ENCODE measurements at regions not wholly inside any gene's neighbourhood (a gene's known extent, or its start where the extent isn't known, plus 50 kb on each side); places are given as distances from the start of the nearest gene placed in this dataset.
"Not testable (repeated sequence)": the region's sequence is repeated elsewhere in the genome, so short reads cannot be mapped to it uniquely, and the experiment has no call there.

GRCh38 chr17:70375813-70376770, 206.8 kb downstream of the KCNJ2 start:
- no peaks in the 10 kb centered on the region for H3K36me3 ChIP-seq (ENCODE audit: insufficient read depth, low read length)
- H3K9ac ChIP-seq (ENCODE audit: insufficient read length) = no peak overlapping the region
- H3K9me3 ChIP-seq (ENCODE audit: low read depth, low read length) = no peaks in the 10 kb centered on the region
- no peak for TF ChIP-seq POLR2AphosphoS5 (IDR thresholded peaks at IDR 0.05; ENCODE audit: borderline replicate concordance, low read depth, low read length)
- no peak for TF ChIP-seq EZH2 (IDR thresholded peaks at IDR 0.05)
- TF ChIP-seq FOXP2 (optimal IDR thresholded peaks at IDR 0.05; ENCODE audit: control extremely low read depth, extremely low read length, insufficient read depth) = no peak
- no peak overlapping the region for H3K4me3 ChIP-seq
- H3K27ac ChIP-seq = no peak overlapping the region
- DNase-seq (ENCODE audit: low read depth, low spot score) = no peak

- Histone ChIP-seq H3K27ac (no peak overlapping the region), H3K9me3 (ENCODE audit: low read depth, low read length) (no peaks in the 10 kb centered on the region), H3K36me3 (ENCODE audit: insufficient read depth, low read length) (no peaks in the 10 kb centered on the region), H3K9ac (ENCODE audit: insufficient read length) (no peak overlapping the region), H3K4me3 (no peak overlapping the region)
- TF ChIP-seq POLR2AphosphoS5 (IDR thresholded peaks at IDR 0.05; ENCODE audit: borderline replicate concordance, low read depth, low read length) (no peak), EZH2 (IDR thresholded peaks at IDR 0.05) (no peak), FOXP2 (optimal IDR thresholded peaks at IDR 0.05; ENCODE audit: control extremely low read depth, extremely low read length, insufficient read depth) (no peak)
- DNase-seq (ENCODE audit: low read depth, low spot score) = no peak
Measured at GRCh38 chr17:70377654-70378053, 208.3 kb downstream of the KCNJ2 start.

- TF ChIP-seq EZH2 (IDR thresholded peaks at IDR 0.05) (no peak), FOXP2 (optimal IDR thresholded peaks at IDR 0.05; ENCODE audit: control extremely low read depth, extremely low read length, insufficient read depth) (no peak), POLR2AphosphoS5 (IDR thresholded peaks at IDR 0.05; ENCODE audit: borderline replicate concordance, low read depth, low read length) (no peak)
- no peak for DNase-seq (ENCODE audit: low read depth, low spot score)
- no peak overlapping the region for H3K9ac ChIP-seq (ENCODE audit: insufficient read length)
- H3K36me3 ChIP-seq (ENCODE audit: insufficient read depth, low read length) = no peaks in the 10 kb centered on the region
- H3K9me3 ChIP-seq (ENCODE audit: low read depth, low read length) = no peaks in the 10 kb centered on the region
- no peak overlapping the region for H3K4me3 ChIP-seq
- H3K27ac ChIP-seq = no peak overlapping the region
Measured at GRCh38 chr17:70378076-70378475, 208.7 kb downstream of the KCNJ2 start.

- DNase-seq (ENCODE audit: low read depth, low spot score) = no peak
- H3K36me3 ChIP-seq (ENCODE audit: insufficient read depth, low read length) = no peaks in the 10 kb centered on the region
- H3K4me3 ChIP-seq = no peak overlapping the region
Measured at GRCh38 chr17:70379945-70380344, 210.6 kb downstream of the KCNJ2 start.

GRCh38 chr17:70381916-70382315, 212.6 kb downstream of the KCNJ2 start:
- H3K9me3 ChIP-seq (ENCODE audit: low read depth, low read length); H3K36me3 ChIP-seq (ENCODE audit: insufficient read depth, low read length); H3K9ac ChIP-seq (ENCODE audit: insufficient read length); H3K4me3 ChIP-seq; H3K27ac ChIP-seq; DNase-seq (ENCODE audit: low read depth, low spot score): not testable (repeated sequence)

More at GRCh38 chr17:70379945-70380344, 210.6 kb downstream of the KCNJ2 start:
- no peak overlapping the region for H3K9ac ChIP-seq (ENCODE audit: insufficient read length)
- H3K27ac ChIP-seq = no peak overlapping the region
- TF ChIP-seq EZH2 (IDR thresholded peaks at IDR 0.05) (no peak), FOXP2 (optimal IDR thresholded peaks at IDR 0.05; ENCODE audit: control extremely low read depth, extremely low read length, insufficient read depth) (no peak), POLR2AphosphoS5 (IDR thresholded peaks at IDR 0.05; ENCODE audit: borderline replicate concordance, low read depth, low read length) (no peak)
- no peaks in the 10 kb centered on the region for H3K9me3 ChIP-seq (ENCODE audit: low read depth, low read length)

- H3K27ac ChIP-seq = no peak overlapping the region
- H3K9ac ChIP-seq (ENCODE audit: insufficient read length) = no peak overlapping the region
- H3K9me3 ChIP-seq (ENCODE audit: low read depth, low read length) = no peaks in the 10 kb centered on the region
- no peak for DNase-seq (ENCODE audit: low read depth, low spot score)
- no peaks in the 10 kb centered on the region for H3K36me3 ChIP-seq (ENCODE audit: insufficient read depth, low read length)
- TF ChIP-seq POLR2AphosphoS5 (IDR thresholded peaks at IDR 0.05; ENCODE audit: borderline replicate concordance, low read depth, low read length) (no peak), EZH2 (IDR thresholded peaks at IDR 0.05) (no peak), FOXP2 (optimal IDR thresholded peaks at IDR 0.05; ENCODE audit: control extremely low read depth, extremely low read length, insufficient read depth) (no peak)
- no peak overlapping the region for H3K4me3 ChIP-seq
Measured at GRCh38 chr17:70388326-70388725, 219.0 kb downstream of the KCNJ2 start.

- not testable (repeated sequence) for H3K36me3 ChIP-seq (ENCODE audit: insufficient read depth, low read length); H3K9me3 ChIP-seq (ENCODE audit: low read depth, low read length); H3K27ac ChIP-seq; DNase-seq (ENCODE audit: low read depth, low spot score); H3K9ac ChIP-seq (ENCODE audit: insufficient read length); H3K4me3 ChIP-seq
Measured at GRCh38 chr17:70389232-70389757, 220.0 kb downstream of the KCNJ2 start.

GRCh38 chr17:70390049-70390448, 220.7 kb downstream of the KCNJ2 start:
- H3K9ac ChIP-seq (ENCODE audit: insufficient read length) = no peak overlapping the region
- H3K9me3 ChIP-seq (ENCODE audit: low read depth, low read length) = no peaks in the 10 kb centered on the region
- no peaks in the 10 kb centered on the region for H3K36me3 ChIP-seq (ENCODE audit: insufficient read depth, low read length)
- H3K4me3 ChIP-seq = no peak overlapping the region
- TF ChIP-seq FOXP2 (optimal IDR thresholded peaks at IDR 0.05; ENCODE audit: control extremely low read depth, extremely low read length, insufficient read depth) (no peak), EZH2 (IDR thresholded peaks at IDR 0.05) (no peak), POLR2AphosphoS5 (IDR thresholded peaks at IDR 0.05; ENCODE audit: borderline replicate concordance, low read depth, low read length) (no peak)
- no peak for DNase-seq (ENCODE audit: low read depth, low spot score)
- no peak overlapping the region for H3K27ac ChIP-seq
